Osteocyte (in vitro differentiated cells): ENCODE measurements at regions not wholly inside any gene's neighbourhood (a gene's known extent, or its start where the extent isn't known, plus 50 kb on each side); places are given as distances from the start of the nearest gene placed in this dataset.

Experiments
- DNase-seq: peaks from one replicate; pipeline ENCODE4 v3.0.0; 2021; ENCODE audit warnings: mixed read lengths; ENCODE audit not compliant: unreplicated experiment; ENCODE audit errors: extremely low spot score
- H3K27ac Mint-ChIP-seq: one replicate; pipeline ENCODE4 v1.8.0; 2021; ENCODE audit warnings: mild to moderate bottlenecking, mixed read lengths; ENCODE audit not compliant: unreplicated experiment
- H3K27me3 Mint-ChIP-seq: one replicate; pipeline ENCODE4 v1.8.0; 2021; ENCODE audit warnings: mixed read lengths; ENCODE audit not compliant: unreplicated experiment
- H3K36me3 Mint-ChIP-seq: one replicate; pipeline ENCODE4 v1.8.0; 2021; ENCODE audit warnings: mixed read lengths; ENCODE audit not compliant: unreplicated experiment
- H3K4me1 Mint-ChIP-seq: one replicate; pipeline ENCODE4 v1.8.0; 2021; ENCODE audit warnings: mixed read lengths; ENCODE audit not compliant: unreplicated experiment
- H3K4me3 Mint-ChIP-seq: one replicate; pipeline ENCODE4 v1.8.0; 2021; ENCODE audit warnings: mild to moderate bottlenecking, moderate library complexity, mixed read lengths; ENCODE audit not compliant: unreplicated experiment
- H3K9me3 Mint-ChIP-seq: one replicate; pipeline ENCODE4 v1.8.0; 2021; ENCODE audit warnings: mixed read lengths; ENCODE audit not compliant: unreplicated experiment
- TF ChIP-seq, protein P1 (sequence below): fragments of 200-600 bp; sonication (generic); IDR thresholded peaks from 2 replicates; pipeline ENCODE4 v1.5.0; 2021; ENCODE audit warnings: antibody characterized with exemption, mild to moderate bottlenecking, moderate library complexity

DNA sequence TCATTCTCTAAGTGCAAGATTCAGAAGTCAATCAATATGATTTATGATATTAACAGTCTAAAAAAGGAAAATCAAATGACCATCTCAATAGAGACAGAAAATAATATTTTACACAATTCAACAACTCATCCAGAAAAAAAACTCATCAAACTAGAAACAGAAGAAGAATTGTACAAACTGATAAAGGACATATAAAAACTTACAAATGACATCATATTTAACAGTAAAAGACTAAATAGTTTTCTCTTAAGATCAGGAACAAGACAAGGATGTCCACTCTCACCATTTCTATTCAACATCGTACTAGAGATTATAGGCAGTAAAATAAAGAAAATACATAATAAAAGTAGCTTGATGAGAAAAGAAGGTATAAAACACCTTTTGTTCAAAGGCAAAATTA, 527.3 kb downstream of the DACH1 start:
- Mint-ChIP-seq H3K4me3 (no peak overlapping the region), H3K27me3 (peaks cover 10% of the 10 kb centered on the region), H3K4me1 (no peaks in the 10 kb centered on the region), H3K9me3 (no peaks in the 10 kb centered on the region), H3K27ac (no peak overlapping the region), H3K36me3 (no peaks in the 10 kb centered on the region)
- DNase-seq, result no peak
- TF ChIP-seq, protein P1, sequence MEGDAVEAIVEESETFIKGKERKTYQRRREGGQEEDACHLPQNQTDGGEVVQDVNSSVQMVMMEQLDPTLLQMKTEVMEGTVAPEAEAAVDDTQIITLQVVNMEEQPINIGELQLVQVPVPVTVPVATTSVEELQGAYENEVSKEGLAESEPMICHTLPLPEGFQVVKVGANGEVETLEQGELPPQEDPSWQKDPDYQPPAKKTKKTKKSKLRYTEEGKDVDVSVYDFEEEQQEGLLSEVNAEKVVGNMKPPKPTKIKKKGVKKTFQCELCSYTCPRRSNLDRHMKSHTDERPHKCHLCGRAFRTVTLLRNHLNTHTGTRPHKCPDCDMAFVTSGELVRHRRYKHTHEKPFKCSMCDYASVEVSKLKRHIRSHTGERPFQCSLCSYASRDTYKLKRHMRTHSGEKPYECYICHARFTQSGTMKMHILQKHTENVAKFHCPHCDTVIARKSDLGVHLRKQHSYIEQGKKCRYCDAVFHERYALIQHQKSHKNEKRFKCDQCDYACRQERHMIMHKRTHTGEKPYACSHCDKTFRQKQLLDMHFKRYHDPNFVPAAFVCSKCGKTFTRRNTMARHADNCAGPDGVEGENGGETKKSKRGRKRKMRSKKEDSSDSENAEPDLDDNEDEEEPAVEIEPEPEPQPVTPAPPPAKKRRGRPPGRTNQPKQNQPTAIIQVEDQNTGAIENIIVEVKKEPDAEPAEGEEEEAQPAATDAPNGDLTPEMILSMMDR, result no peak

DNA sequence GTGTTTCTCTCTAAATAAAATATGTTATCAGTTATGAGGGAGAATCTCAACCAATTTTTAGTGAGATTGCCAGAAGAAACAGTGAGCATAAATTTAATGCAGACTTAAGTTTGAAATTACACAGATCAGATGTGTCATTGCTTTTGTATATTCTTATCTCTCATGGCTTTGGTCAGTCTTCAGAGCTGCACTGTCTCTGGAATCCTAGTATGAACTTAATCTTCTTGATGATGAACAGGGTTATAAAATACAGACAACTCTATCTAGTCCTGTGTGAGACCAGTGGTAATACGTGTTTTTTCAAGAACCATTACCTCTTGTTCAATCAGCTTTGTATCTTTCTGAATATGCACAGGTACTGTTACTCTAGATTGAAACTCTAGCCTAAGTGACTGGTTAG, 528.0 kb downstream of the DACH1 start:
- TF ChIP-seq, protein P1, result no peak
- no peak for DNase-seq
- no peak overlapping the region for H3K27ac Mint-ChIP-seq

DNA sequence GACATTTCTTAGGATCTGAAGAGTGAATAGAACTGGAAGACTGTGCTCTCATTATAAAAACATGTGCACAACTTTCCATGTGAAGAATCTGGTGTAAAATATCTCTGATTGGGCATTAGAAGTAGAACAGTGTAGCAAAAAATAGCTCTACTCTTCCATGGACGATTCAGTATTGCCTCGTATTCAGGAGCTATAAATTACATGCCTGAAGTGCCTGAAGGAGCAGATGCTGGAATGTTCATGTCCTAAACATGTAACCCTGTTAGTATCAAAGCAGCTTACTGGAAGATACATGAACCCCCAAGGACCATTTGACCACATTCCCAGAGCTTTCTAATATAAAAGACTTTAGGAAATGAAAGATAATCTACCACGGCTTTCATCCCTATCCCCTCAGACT, 528.9 kb downstream of the DACH1 start:
- no peak for DNase-seq
- peaks cover 10% of the 10 kb centered on the region for H3K27me3 Mint-ChIP-seq
- no peak overlapping the region for H3K4me3 Mint-ChIP-seq
- TF ChIP-seq, protein P1, result no peak
- no peak overlapping the region for H3K27ac Mint-ChIP-seq
- no peaks in the 10 kb centered on the region for H3K36me3 Mint-ChIP-seq
- H3K9me3 Mint-ChIP-seq, result no peaks in the 10 kb centered on the region
- H3K4me1 Mint-ChIP-seq, result no peaks in the 10 kb centered on the region

More for the DNA sequence above, 528.0 kb downstream of the DACH1 start:
- H3K9me3 Mint-ChIP-seq, result no peaks in the 10 kb centered on the region
- peaks cover 10% of the 10 kb centered on the region for H3K27me3 Mint-ChIP-seq
- H3K4me1 Mint-ChIP-seq, result no peaks in the 10 kb centered on the region
- H3K4me3 Mint-ChIP-seq, result no peak overlapping the region
- H3K36me3 Mint-ChIP-seq, result no peaks in the 10 kb centered on the region

DNA sequence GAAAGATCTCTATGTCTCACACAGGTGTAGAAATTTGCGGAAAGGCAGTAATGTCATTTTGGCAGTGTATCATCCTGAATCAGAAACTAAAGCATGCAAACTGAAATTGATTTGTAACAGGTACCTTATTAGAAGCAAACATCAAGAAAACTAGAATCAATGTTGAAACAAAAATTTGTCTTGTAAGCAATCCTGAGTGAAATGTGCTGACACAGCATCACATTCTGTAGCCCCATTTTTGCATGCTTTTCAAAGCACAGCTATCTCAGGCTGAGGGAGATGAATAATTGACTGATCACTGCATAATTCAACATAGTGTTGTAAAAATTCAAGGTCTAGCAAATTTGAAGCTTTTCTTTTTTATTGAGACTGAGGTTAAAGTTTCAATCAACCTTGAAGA, 539.7 kb downstream of the DACH1 start:
- peaks cover 17% of the 10 kb centered on the region for H3K27me3 Mint-ChIP-seq
- no peak overlapping the region for H3K27ac Mint-ChIP-seq
- H3K9me3 Mint-ChIP-seq, result no peaks in the 10 kb centered on the region
- no peaks in the 10 kb centered on the region for H3K4me1 Mint-ChIP-seq
- no peak for DNase-seq
- H3K4me3 Mint-ChIP-seq, result no peak overlapping the region
- no peaks in the 10 kb centered on the region for H3K36me3 Mint-ChIP-seq
- TF ChIP-seq, protein P1, result no peak

DNA sequence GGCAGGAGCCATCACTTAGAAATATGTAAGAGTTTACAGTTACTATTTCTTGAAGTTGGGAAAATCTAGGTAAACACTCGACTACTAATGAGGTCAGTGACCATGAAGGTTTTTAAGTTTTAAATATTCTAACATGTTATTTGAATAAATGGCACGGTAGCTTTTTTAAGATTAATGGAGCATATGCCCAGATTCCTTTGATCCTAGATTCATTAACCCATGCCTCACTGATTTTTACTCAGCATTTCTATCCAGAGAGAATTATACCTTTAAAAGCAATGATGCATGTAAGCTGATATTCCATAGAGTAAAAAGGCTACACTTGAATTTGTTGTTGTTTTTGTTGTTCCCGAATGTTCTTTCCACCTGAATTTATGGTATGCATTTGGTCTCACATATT, 541.4 kb downstream of the DACH1 start:
- H3K27me3 Mint-ChIP-seq, result peaks cover 17% of the 10 kb centered on the region
- H3K36me3 Mint-ChIP-seq, result no peaks in the 10 kb centered on the region
- no peak overlapping the region for H3K4me3 Mint-ChIP-seq
- no peaks in the 10 kb centered on the region for H3K4me1 Mint-ChIP-seq
- no peaks in the 10 kb centered on the region for H3K9me3 Mint-ChIP-seq
- no peak overlapping the region for H3K27ac Mint-ChIP-seq
- no peak for DNase-seq
- TF ChIP-seq, protein P1, result no peak
